ENCODE measurements at regions not wholly inside any gene's neighbourhood (a gene's known extent, or its start where the extent isn't known, plus 50 kb on each side); places are given as distances from the start of the nearest gene placed in this dataset.

DNA sequence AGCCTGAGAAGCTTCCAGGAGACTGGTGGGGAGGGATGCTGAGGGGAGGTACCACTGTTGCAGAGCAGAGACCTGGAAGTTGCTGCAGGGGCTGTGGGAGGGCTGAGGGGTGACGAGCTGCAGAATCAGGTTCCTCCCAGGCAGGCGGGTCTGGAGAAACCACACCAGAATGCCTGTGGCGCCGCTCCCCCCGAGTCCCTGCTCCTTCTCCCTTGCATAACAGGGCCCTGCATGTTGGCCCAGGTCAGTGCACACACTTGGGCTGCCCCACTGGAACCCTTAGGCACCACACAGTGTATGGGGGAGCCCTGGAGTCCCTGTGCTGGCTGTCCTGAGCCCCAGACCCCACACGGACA, 60.4 kb downstream of the ARL4C start:
- TF ChIP-seq, protein P1, sequence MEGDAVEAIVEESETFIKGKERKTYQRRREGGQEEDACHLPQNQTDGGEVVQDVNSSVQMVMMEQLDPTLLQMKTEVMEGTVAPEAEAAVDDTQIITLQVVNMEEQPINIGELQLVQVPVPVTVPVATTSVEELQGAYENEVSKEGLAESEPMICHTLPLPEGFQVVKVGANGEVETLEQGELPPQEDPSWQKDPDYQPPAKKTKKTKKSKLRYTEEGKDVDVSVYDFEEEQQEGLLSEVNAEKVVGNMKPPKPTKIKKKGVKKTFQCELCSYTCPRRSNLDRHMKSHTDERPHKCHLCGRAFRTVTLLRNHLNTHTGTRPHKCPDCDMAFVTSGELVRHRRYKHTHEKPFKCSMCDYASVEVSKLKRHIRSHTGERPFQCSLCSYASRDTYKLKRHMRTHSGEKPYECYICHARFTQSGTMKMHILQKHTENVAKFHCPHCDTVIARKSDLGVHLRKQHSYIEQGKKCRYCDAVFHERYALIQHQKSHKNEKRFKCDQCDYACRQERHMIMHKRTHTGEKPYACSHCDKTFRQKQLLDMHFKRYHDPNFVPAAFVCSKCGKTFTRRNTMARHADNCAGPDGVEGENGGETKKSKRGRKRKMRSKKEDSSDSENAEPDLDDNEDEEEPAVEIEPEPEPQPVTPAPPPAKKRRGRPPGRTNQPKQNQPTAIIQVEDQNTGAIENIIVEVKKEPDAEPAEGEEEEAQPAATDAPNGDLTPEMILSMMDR (optimal IDR thresholded peaks at IDR 0.05 in 1 of 3, IDR thresholded peaks at IDR 0.05 in 1 of 3, conservative IDR thresholded peaks at IDR 0.05 in 1 of 3; ENCODE audit: extremely low read depth in 1 of 3, insufficient read depth in 2 of 3, low read length in 3 of 3): no peak
- TF ChIP-seq EZH2 (IDR thresholded peaks at IDR 0.05; ENCODE audit: low read length): no peak
- H4K20me1 ChIP-seq (ENCODE audit: control insufficient read depth, extremely low read depth, insufficient read depth, low read length): no peaks in the 10 kb centered on the region
- H3K4me2 ChIP-seq (ENCODE audit: control insufficient read depth, extremely low read depth, insufficient read depth, low read depth, low read length): no peak overlapping the region
- no peaks in the 10 kb centered on the region for H3K9me1 ChIP-seq (ENCODE audit: control insufficient read depth, extremely low read depth, insufficient read depth, low read length)
- no peak overlapping the region for H3K27ac ChIP-seq (ENCODE audit: control insufficient read depth, insufficient read depth, low read length)
- no peaks in the 10 kb centered on the region for H3K27me3 ChIP-seq (ENCODE audit: control insufficient read depth, extremely low read depth, insufficient read depth, low read length)
- dilution Hi-C loops (cut with MboI; ENCODE audit: extremely low pct_ligation_motif_present, low sequenced_read_pairs): no loop called here
- no peak overlapping the region for H3K9ac ChIP-seq (ENCODE audit: control insufficient read depth, extremely low read depth, insufficient read depth, low read length)
- FAIRE-seq (no peak), DNase-seq (ENCODE audit: low read depth, low spot score) (no peak)
- H3K4me1 ChIP-seq (ENCODE audit: control insufficient read depth, extremely low read depth, insufficient read depth, low read length): peaks cover 14% of the 10 kb centered on the region
- no peak overlapping the region for H2AFZ ChIP-seq (ENCODE audit: control insufficient read depth, low read length)
- no peaks in the 10 kb centered on the region for H3K9me3 ChIP-seq (ENCODE audit: control insufficient read depth, low read depth, low read length)
- H3K4me3 ChIP-seq (ENCODE audit: control insufficient read depth in 2 of 3, extremely low read depth in 1 of 3, insufficient read depth in 2 of 3, low read depth in 1 of 3, low read length in 3 of 3): no peak overlapping the region
- H3K79me2 ChIP-seq (ENCODE audit: control insufficient read depth, insufficient read depth, low read length): no peaks in the 10 kb centered on the region
- no peaks in the 10 kb centered on the region for H3K36me3 ChIP-seq (ENCODE audit: control insufficient read depth in 2 of 2, extremely low read depth in 1 of 2, insufficient read depth in 2 of 2, low read length in 2 of 2)

DNA sequence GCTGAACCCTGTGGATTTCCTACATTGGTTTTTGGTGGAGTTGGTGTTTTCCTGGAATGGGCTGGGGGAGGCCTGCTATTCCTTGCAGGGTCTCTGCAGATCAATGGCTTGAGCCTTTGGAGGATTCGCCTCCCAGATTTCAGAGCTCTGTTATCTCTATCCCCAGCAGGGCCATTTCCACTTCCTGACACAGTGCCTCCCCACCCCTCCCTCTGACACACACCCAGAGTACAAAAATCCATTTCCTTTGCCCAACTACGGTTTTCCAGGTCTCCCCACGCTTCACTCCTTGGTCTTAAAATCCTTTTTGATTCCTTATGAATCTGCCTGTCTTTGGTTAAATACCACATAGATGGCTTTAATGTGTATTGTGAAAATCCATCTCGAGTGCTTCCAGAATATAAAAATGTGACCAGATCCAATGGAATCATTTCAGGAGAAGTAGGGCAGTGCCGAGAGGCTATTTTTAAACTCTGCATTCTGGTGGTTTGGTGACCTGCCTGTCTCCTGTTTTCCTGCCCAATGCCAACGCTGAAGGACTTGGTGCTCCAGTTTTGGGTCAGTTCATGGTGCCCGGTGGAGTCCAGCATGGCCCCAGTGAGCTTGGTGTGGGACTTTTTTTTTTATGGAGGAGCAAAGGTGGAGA, 60.9 kb downstream of the ARL4C start:
- dilution Hi-C loops (cut with MboI; ENCODE audit: extremely low pct_ligation_motif_present, low sequenced_read_pairs): no loop called here
- no peak for DNase-seq (ENCODE audit: low read depth, low spot score)
- TF ChIP-seq, protein P1 (optimal IDR thresholded peaks at IDR 0.05 in 1 of 3, IDR thresholded peaks at IDR 0.05 in 1 of 3, conservative IDR thresholded peaks at IDR 0.05 in 1 of 3; ENCODE audit: extremely low read depth in 1 of 3, insufficient read depth in 2 of 3, low read length in 3 of 3): no peak
- TF ChIP-seq EZH2 (IDR thresholded peaks at IDR 0.05; ENCODE audit: low read length): no peak
- Histone ChIP-seq H3K9me1 (ENCODE audit: control insufficient read depth, extremely low read depth, insufficient read depth, low read length) (no peaks in the 10 kb centered on the region), H3K9ac (ENCODE audit: control insufficient read depth, extremely low read depth, insufficient read depth, low read length) (no peak overlapping the region), H3K79me2 (ENCODE audit: control insufficient read depth, insufficient read depth, low read length) (no peaks in the 10 kb centered on the region), H3K4me1 (ENCODE audit: control insufficient read depth, extremely low read depth, insufficient read depth, low read length) (peaks cover 14% of the 10 kb centered on the region), H3K4me3 (ENCODE audit: control insufficient read depth in 2 of 3, extremely low read depth in 1 of 3, insufficient read depth in 2 of 3, low read depth in 1 of 3, low read length in 3 of 3) (no peak overlapping the region), H3K9me3 (ENCODE audit: control insufficient read depth, low read depth, low read length) (no peaks in the 10 kb centered on the region), H3K27ac (ENCODE audit: control insufficient read depth, insufficient read depth, low read length) (no peak overlapping the region), H4K20me1 (ENCODE audit: control insufficient read depth, extremely low read depth, insufficient read depth, low read length) (no peaks in the 10 kb centered on the region), H3K4me2 (ENCODE audit: control insufficient read depth, extremely low read depth, insufficient read depth, low read depth, low read length) (peak overlapping the region; percentile 8), H3K36me3 (ENCODE audit: control insufficient read depth in 2 of 2, extremely low read depth in 1 of 2, insufficient read depth in 2 of 2, low read length in 2 of 2) (no peaks in the 10 kb centered on the region), H3K27me3 (ENCODE audit: control insufficient read depth, extremely low read depth, insufficient read depth, low read length) (no peaks in the 10 kb centered on the region), H2AFZ (ENCODE audit: control insufficient read depth, low read length) (peak overlapping the region; percentile 57)
- no peak for FAIRE-seq

Data from keratinocyte (primary cell).